Mesothelial cell of epicardium (in vitro differentiated cells): ENCODE measurements at regions not wholly inside any gene's neighbourhood (a gene's known extent, or its start where the extent isn't known, plus 50 kb on each side); places are given as distances from the start of the nearest gene placed in this dataset.

Source experiments
- DNase-seq, 2 experiments: peaks; one replicate each; pipeline ENCODE4 v3.0.0; 2021; ENCODE audit warnings: low spot score in 2 of 2; ENCODE audit not compliant: unreplicated experiment in 2 of 2
- H3K27ac Mint-ChIP-seq: 2 replicates; pipeline ENCODE4 v1.8.0; 2021; ENCODE audit warnings: mixed read lengths
- H3K27me3 Mint-ChIP-seq: 2 replicates; pipeline ENCODE4 v1.8.0; 2021; ENCODE audit warnings: low read depth, mixed read lengths
- H3K36me3 Mint-ChIP-seq: 2 replicates; pipeline ENCODE4 v1.8.0; 2021; ENCODE audit warnings: mixed read lengths
- H3K4me1 Mint-ChIP-seq: 2 replicates; pipeline ENCODE4 v1.8.0; 2021; ENCODE audit warnings: mixed read lengths
- H3K4me3 Mint-ChIP-seq: 2 replicates; pipeline ENCODE4 v1.8.0; 2021; ENCODE audit warnings: mild to moderate bottlenecking, moderate library complexity, mixed read lengths
- H3K9me3 Mint-ChIP-seq: 2 replicates; pipeline ENCODE4 v1.8.0; 2021; ENCODE audit warnings: mixed read lengths
- CTCF ChIP-seq: fragments of 200-600 bp; sonication (generic); IDR thresholded peaks from one replicate; pipeline ENCODE4 v1.5.0; 2021; ENCODE audit warnings: antibody characterized with exemption; ENCODE audit not compliant: unreplicated experiment

- no peak for TF ChIP-seq CTCF
- Mint-ChIP-seq H3K9me3 (no peaks in the 10 kb centered on the region), H3K4me1 (peaks cover 17% of the 10 kb centered on the region), H3K4me3 (no peak overlapping the region), H3K36me3 (no peaks in the 10 kb centered on the region), H3K27ac (no peak overlapping the region), H3K27me3 (no peaks in the 10 kb centered on the region)
- no peak for DNase-seq
Observed at GRCh38 chr4:13888112-13888511, 260.6 kb upstream of the BOD1L1 start.

GRCh38 chr4:13891544-13891939 is 264.0 kb upstream of the BOD1L1 start:
- no peak for DNase-seq
- Mint-ChIP-seq H3K27ac (no peak overlapping the region), H3K36me3 (no peaks in the 10 kb centered on the region), H3K4me3 (no peak overlapping the region), H3K4me1 (peaks cover 17% of the 10 kb centered on the region), H3K9me3 (no peaks in the 10 kb centered on the region), H3K27me3 (no peaks in the 10 kb centered on the region)
- TF ChIP-seq CTCF = no peak

- H3K4me1 Mint-ChIP-seq = peaks cover 17% of the 10 kb centered on the region
- no peaks in the 10 kb centered on the region for H3K36me3 Mint-ChIP-seq
- no peak for DNase-seq
- H3K9me3 Mint-ChIP-seq = no peaks in the 10 kb centered on the region
- TF ChIP-seq CTCF = no peak
- no peak overlapping the region for H3K4me3 Mint-ChIP-seq
- H3K27ac Mint-ChIP-seq = peak overlapping the region; percentile 70
- H3K27me3 Mint-ChIP-seq = no peaks in the 10 kb centered on the region
Observed at GRCh38 chr4:13892739-13893105, 265.2 kb upstream of the BOD1L1 start.

- Mint-ChIP-seq H3K27ac (no peak overlapping the region), H3K9me3 (no peaks in the 10 kb centered on the region), H3K4me1 (peaks cover 17% of the 10 kb centered on the region), H3K36me3 (no peaks in the 10 kb centered on the region), H3K27me3 (no peaks in the 10 kb centered on the region), H3K4me3 (no peak overlapping the region)
- DNase-seq = no peak
- no peak for TF ChIP-seq CTCF
Observed at GRCh38 chr4:13893211-13893610, 265.7 kb upstream of the BOD1L1 start.

GRCh38 chr4:13893987-13894386 is 266.5 kb upstream of the BOD1L1 start:
- no peak for DNase-seq
- Mint-ChIP-seq H3K9me3 (no peaks in the 10 kb centered on the region), H3K4me1 (peaks cover 17% of the 10 kb centered on the region), H3K4me3 (no peak overlapping the region), H3K27me3 (no peaks in the 10 kb centered on the region), H3K36me3 (no peaks in the 10 kb centered on the region), H3K27ac (no peak overlapping the region)
- no peak for TF ChIP-seq CTCF

- no peak for TF ChIP-seq CTCF
- Mint-ChIP-seq H3K27me3 (peaks cover 2% of the 10 kb centered on the region), H3K4me1 (no peaks in the 10 kb centered on the region), H3K27ac (no peak overlapping the region), H3K9me3 (no peaks in the 10 kb centered on the region), H3K4me3 (no peak overlapping the region), H3K36me3 (no peaks in the 10 kb centered on the region)
- DNase-seq = no peak
Observed at GRCh38 chr4:13900780-13901179, 273.3 kb upstream of the BOD1L1 start.
